ENCODE measurements at regions not wholly inside any gene's neighbourhood (a gene's known extent, or its start where the extent isn't known, plus 50 kb on each side); places are given as distances from the start of the nearest gene placed in this dataset.

DNA sequence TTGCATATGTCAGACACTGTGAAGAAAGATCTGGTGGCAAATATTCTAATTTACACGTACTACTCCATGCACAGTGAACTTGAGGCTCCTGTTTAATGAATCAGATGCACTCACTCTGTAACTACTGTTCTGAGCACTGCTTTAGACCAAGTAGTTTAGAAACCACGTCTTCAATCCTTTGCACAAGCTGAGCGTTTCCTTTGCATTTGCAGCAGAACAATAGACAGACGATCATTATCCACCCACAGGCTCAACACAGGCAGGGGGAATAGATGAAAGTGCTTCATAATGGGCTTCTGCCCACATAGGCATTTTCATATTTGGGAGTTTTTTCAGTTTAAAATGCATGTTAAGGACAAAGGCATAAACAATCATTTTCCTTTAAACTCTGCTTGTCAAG lies 423.3 kb upstream of the ADAMTS16 start:
- no peaks in the 10 kb centered on the region for H3K4me1 Mint-ChIP-seq
- POLR2A ChIA-PET = no interaction called here
- no peaks in the 10 kb centered on the region for H3K27me3 Mint-ChIP-seq
- peaks cover 11% of the 10 kb centered on the region for H3K9me3 Mint-ChIP-seq
- no peak for DNase-seq
- no peak for ATAC-seq (ENCODE audit: low read depth)
- H3K36me3 Mint-ChIP-seq = no peaks in the 10 kb centered on the region
- no peak overlapping the region for H3K4me3 Mint-ChIP-seq
- no peak overlapping the region for H3K27ac Mint-ChIP-seq

DNA sequence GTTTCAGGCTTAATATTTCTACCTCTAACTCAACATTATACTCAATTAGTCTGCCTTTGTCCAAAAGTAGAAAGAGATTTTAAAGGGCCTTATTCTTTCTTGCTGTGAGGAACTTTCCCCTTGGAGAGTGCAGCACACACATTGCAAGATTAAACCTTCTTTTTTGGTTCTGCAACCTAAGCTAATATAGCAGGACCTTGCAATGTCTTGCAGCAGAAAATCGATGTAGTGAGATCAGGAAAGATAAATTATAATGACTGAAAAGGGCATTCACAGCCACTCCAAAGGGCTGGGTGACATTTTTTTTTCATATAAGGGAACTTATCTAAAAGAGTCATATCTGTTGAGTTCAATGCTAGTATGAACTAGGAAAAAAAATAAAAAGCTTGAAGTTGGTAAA lies 422.7 kb upstream of the ADAMTS16 start:
- Mint-ChIP-seq H3K27me3 (no peaks in the 10 kb centered on the region), H3K9me3 (peaks cover 7% of the 10 kb centered on the region), H3K27ac (no peak overlapping the region), H3K4me1 (no peaks in the 10 kb centered on the region), H3K4me3 (no peak overlapping the region), H3K36me3 (no peaks in the 10 kb centered on the region)
- ATAC-seq (ENCODE audit: low read depth) (no peak), DNase-seq (no peak)
- POLR2A ChIA-PET = no interaction called here

DNA sequence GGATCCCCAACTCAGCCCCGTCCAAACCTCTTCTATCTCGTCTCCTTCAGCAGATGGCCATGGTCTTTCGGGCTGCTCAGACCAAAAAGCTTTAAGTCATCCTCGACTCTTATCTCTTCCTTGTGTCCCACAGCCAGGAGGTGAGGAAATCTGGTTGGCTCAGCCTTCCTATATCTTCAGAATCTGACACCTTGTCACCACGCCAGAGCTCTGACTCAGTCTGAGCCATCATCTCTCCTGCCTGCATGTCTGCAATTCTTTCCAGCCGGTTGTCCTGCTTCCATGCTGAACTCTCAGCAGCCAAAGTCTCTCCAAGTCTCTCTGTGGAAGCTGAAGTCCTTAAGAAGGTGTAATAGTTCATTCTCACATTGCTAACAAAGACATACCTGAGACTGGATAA lies 419.3 kb upstream of the ADAMTS16 start:
- no peak for ATAC-seq (ENCODE audit: low read depth)
- POLR2A ChIA-PET = no interaction called here
- no peak overlapping the region for H3K4me3 Mint-ChIP-seq

DNA sequence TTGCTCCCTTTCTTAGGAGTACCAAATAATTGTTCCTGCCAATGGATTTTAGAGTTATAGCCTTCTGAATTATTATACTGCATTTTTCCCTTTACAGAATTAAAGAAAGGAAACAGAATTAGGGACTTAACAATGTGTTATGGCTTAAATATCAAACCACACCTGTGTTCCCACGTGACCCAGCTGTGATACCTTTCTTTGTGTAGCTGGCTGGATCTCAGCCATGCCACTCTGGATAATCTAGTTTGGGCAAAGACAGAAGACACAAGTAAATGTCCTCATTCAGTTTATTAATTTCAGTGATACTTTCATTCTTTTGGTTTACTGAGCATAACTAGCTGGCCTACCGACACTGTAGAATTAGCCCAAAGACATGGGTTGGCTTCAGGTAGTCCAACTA lies 417.2 kb upstream of the ADAMTS16 start:
- H3K27ac Mint-ChIP-seq = no peak overlapping the region
- peaks cover 6% of the 10 kb centered on the region for H3K9me3 Mint-ChIP-seq
- no peaks in the 10 kb centered on the region for H3K4me1 Mint-ChIP-seq
- no peak overlapping the region for H3K4me3 Mint-ChIP-seq
- POLR2A ChIA-PET = no interaction called here
- no peaks in the 10 kb centered on the region for H3K27me3 Mint-ChIP-seq
- ATAC-seq (ENCODE audit: low read depth) = no peak
- H3K36me3 Mint-ChIP-seq = no peaks in the 10 kb centered on the region
- DNase-seq = no peak

More for the DNA sequence above, 419.3 kb upstream of the ADAMTS16 start:
- no peaks in the 10 kb centered on the region for H3K36me3 Mint-ChIP-seq
- no peak for DNase-seq
- peaks cover 4% of the 10 kb centered on the region for H3K9me3 Mint-ChIP-seq
- no peaks in the 10 kb centered on the region for H3K27me3 Mint-ChIP-seq
- H3K4me1 Mint-ChIP-seq = no peaks in the 10 kb centered on the region
- no peak overlapping the region for H3K27ac Mint-ChIP-seq

DNA sequence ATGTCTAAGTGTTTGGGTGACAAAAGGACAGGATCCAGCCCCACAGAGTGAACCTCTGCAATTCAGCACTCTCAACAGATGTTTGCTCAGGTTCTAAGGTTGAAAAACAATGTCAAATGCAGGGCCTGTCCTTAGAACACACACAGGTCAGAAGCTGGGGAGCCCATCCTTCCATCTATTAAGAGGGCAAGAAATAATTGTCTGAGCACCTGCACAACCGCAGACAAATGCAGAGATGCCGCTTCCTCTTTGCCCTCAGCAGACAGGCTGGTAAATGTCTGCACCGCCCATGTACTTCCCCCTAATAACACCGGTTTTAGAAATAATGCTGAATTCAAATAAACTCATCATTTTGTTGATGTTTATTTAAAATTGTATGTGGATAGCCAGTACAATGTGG lies 414.5 kb upstream of the ADAMTS16 start:
- POLR2A ChIA-PET = no interaction called here
- no peaks in the 10 kb centered on the region for H3K4me1 Mint-ChIP-seq
- no peaks in the 10 kb centered on the region for H3K27me3 Mint-ChIP-seq
- ATAC-seq (ENCODE audit: low read depth) = no peak
- DNase-seq = no peak
- no peak overlapping the region for H3K4me3 Mint-ChIP-seq
- H3K36me3 Mint-ChIP-seq = no peaks in the 10 kb centered on the region
- no peak overlapping the region for H3K27ac Mint-ChIP-seq
- peaks cover 6% of the 10 kb centered on the region for H3K9me3 Mint-ChIP-seq

DNA sequence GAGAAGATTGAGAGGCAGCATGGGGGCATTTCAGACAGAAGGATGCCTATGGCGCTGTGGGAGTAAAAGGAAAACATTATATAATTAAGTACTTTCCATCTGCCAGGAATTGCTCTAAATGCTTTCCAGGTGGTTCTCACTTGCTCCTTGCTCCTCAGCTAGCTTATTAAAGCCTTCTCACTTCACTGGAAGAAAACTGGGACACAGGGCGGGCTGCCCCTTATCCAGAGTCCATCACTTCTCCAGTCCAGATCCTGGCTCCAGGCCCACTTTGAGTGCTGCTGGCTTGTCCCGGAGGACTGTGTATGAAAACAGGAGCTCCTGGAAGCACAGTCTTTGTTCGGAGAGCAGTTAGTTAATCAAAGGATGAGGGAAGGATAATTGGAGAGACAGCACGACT lies 409.9 kb upstream of the ADAMTS16 start:
- DNase-seq (no peak), ATAC-seq (ENCODE audit: low read depth) (no peak)
- no peak overlapping the region for H3K4me3 Mint-ChIP-seq
- no peaks in the 10 kb centered on the region for H3K27me3 Mint-ChIP-seq
- no peak overlapping the region for H3K27ac Mint-ChIP-seq
- no peaks in the 10 kb centered on the region for H3K4me1 Mint-ChIP-seq
- H3K9me3 Mint-ChIP-seq = peaks cover 6% of the 10 kb centered on the region
- no peaks in the 10 kb centered on the region for H3K36me3 Mint-ChIP-seq
- POLR2A ChIA-PET = no interaction called here

DNA sequence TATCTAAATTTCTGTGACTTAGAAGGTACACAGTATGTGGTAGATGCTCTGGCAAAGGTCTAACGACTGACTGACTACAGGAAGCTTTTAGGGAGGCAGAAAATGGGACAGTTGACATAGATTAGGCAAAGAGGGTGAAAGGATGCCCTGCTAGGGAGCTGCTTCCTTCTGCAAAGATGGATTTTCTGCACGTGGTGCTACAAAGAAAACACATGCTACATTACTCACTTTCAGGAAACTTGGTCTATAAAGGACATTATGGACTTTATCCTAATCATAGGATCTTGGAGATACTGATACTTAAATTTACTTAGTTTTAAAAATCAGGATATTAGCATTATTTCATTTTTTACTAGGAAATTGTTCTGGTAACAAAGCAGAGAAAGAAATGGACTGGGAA lies 405.8 kb upstream of the ADAMTS16 start:
- Mint-ChIP-seq H3K4me1 (no peaks in the 10 kb centered on the region), H3K4me3 (no peak overlapping the region), H3K9me3 (peaks cover 3% of the 10 kb centered on the region), H3K36me3 (no peaks in the 10 kb centered on the region), H3K27ac (no peak overlapping the region), H3K27me3 (no peaks in the 10 kb centered on the region)
- no peak for ATAC-seq (ENCODE audit: low read depth)
- POLR2A ChIA-PET = no interaction called here
- no peak for DNase-seq

DNA sequence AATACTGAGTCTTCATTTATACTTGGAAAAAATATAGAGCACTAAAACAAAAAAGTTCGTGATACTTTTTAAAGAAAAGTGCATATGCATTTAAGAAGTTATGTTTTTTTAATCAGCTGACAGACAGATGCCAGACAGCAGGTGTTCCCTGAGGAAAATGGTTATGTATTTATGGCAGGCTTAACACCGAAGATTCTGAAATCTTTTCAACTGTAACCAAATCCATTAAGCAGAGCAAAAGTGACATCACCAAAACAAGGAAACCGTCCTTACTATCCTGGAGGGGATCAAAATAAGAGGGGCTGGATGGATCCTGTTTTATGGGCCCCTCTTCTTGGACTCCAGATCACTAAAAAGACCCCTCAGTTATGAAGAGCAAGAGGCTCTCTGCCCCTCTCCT lies 404.9 kb upstream of the ADAMTS16 start:
- no peaks in the 10 kb centered on the region for H3K27me3 Mint-ChIP-seq
- no peak overlapping the region for H3K27ac Mint-ChIP-seq
- H3K4me1 Mint-ChIP-seq = no peaks in the 10 kb centered on the region
- DNase-seq (no peak), ATAC-seq (ENCODE audit: low read depth) (no peak)
- H3K4me3 Mint-ChIP-seq = no peak overlapping the region
- H3K36me3 Mint-ChIP-seq = no peaks in the 10 kb centered on the region
- POLR2A ChIA-PET = no interaction called here
- peaks cover 7% of the 10 kb centered on the region for H3K9me3 Mint-ChIP-seq

DNA sequence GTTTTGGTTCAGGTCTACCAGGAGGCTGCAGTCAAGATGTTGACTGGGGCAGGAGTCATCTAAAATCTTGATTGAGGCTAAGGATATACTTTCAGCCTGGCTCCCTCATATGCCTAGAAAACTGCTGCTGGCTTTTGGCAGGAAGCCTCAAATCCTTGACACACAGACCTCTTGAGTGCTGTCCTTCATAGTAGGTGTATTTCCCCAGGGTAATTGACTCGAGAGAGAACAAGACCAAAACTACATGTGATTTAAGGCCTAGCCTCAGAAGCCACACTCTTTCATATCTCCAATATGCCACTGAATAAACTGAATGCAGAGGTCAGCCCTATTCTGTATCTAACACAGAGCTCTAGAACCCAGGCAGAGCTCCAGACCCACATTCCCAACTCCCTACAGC lies 402.3 kb upstream of the ADAMTS16 start:
- H3K4me3 Mint-ChIP-seq = no peak overlapping the region

DNA sequence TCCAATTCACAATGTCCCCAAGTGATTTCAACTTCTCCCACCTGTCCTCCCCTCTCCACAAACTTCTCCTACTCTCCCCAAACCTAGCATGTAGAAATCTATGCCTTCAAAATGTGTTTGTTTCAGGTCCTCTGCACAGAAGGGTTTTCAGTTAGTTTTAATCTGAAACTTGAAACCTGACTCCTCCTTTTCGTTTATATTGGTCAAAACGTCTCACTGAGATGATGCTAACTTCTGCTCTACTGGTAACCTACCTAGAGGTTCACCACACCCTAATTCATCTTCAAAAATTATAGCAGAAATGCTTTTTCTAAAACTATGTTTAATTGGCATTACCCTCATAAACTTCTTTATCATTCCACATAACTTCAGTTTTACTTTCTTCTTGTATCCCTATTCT lies 401.8 kb upstream of the ADAMTS16 start:
- Mint-ChIP-seq H3K36me3 (no peaks in the 10 kb centered on the region), H3K4me1 (no peaks in the 10 kb centered on the region), H3K27me3 (no peaks in the 10 kb centered on the region), H3K9me3 (peaks cover 5% of the 10 kb centered on the region), H3K4me3 (no peak overlapping the region), H3K27ac (no peak overlapping the region)
- no peak for ATAC-seq (ENCODE audit: low read depth)
- POLR2A ChIA-PET = no interaction called here
- no peak for DNase-seq

More for the DNA sequence above, 402.3 kb upstream of the ADAMTS16 start:
- no peaks in the 10 kb centered on the region for H3K36me3 Mint-ChIP-seq
- peaks cover 5% of the 10 kb centered on the region for H3K9me3 Mint-ChIP-seq
- POLR2A ChIA-PET = no interaction called here
- ATAC-seq (ENCODE audit: low read depth) = no peak
- H3K27ac Mint-ChIP-seq = no peak overlapping the region
- no peaks in the 10 kb centered on the region for H3K4me1 Mint-ChIP-seq
- H3K27me3 Mint-ChIP-seq = no peaks in the 10 kb centered on the region
- DNase-seq = no peak

DNA sequence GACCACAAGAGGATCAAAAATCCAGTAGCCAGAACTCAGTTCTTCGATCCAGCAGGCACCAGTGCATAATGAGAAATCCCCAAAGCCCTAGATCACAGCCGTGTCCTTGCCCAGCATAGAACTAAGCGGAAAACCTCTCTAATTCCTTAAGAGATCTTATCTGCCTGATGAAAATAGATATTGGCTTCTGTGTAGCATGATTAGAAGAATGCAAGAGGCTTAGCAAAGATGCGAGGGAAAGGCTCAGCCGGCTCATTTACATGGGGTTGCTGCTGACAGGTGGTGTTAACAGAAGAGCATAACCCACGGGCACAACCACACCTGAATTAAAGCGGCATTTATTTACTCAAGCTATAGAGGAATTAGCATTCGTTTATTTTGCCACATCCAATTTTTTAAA lies 400.0 kb upstream of the ADAMTS16 start:
- Mint-ChIP-seq H3K27ac (no peak overlapping the region), H3K27me3 (no peaks in the 10 kb centered on the region), H3K4me1 (no peaks in the 10 kb centered on the region), H3K9me3 (peaks cover 3% of the 10 kb centered on the region), H3K36me3 (no peaks in the 10 kb centered on the region), H3K4me3 (no peak overlapping the region)
- no peak for ATAC-seq (ENCODE audit: low read depth)
- DNase-seq = no peak
- POLR2A ChIA-PET = no interaction called here

DNA sequence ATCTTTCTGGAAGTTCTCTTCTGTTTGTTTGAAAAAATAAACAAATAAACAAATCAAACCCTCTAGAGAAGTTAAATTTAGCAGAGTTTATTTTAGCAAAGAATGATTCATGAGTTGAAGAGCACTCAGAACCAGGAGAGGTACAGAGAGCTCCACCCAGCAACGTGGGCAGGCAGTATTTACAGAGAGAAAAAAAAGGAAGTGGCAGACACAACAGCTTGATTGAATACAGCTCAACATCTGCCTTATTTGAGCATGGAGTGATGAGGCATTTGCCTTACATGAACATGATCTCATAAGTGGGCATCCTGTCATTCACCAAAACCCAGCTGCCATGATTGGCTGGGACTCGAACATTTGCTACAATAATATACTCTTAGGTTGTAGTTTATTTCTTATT lies 381.6 kb upstream of the ADAMTS16 start:
- Mint-ChIP-seq H3K4me3 (no peak overlapping the region), H3K27me3 (no peaks in the 10 kb centered on the region), H3K4me1 (no peaks in the 10 kb centered on the region), H3K9me3 (no peaks in the 10 kb centered on the region), H3K36me3 (no peaks in the 10 kb centered on the region), H3K27ac (no peak overlapping the region)
- ATAC-seq (ENCODE audit: low read depth) = no peak
- POLR2A ChIA-PET = no interaction called here
- DNase-seq = no peak

DNA sequence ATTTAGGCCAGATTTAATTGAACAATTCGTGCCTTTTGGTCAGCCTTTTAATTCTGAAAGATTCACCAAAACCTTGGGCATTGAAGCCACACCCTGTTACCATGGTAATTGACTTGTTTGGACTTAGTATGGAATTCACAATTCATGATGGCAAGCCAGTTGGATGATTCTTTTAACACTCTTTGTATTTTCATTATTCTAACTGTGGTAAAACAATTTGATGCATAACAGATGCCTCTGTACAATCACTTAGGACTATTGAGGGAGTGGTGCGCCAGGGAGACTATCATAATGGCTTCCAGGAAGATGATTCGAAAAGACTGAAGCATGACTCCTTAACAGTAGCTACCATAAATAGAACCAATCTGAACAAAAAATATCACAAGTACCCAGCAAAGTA lies 381.1 kb upstream of the ADAMTS16 start:
- H3K4me3 Mint-ChIP-seq = no peak overlapping the region
- no peaks in the 10 kb centered on the region for H3K36me3 Mint-ChIP-seq
- POLR2A ChIA-PET = no interaction called here
- no peak overlapping the region for H3K27ac Mint-ChIP-seq
- H3K4me1 Mint-ChIP-seq = no peaks in the 10 kb centered on the region
- DNase-seq (no peak), ATAC-seq (ENCODE audit: low read depth) (no peak)
- H3K9me3 Mint-ChIP-seq = no peaks in the 10 kb centered on the region
- H3K27me3 Mint-ChIP-seq = no peaks in the 10 kb centered on the region

DNA sequence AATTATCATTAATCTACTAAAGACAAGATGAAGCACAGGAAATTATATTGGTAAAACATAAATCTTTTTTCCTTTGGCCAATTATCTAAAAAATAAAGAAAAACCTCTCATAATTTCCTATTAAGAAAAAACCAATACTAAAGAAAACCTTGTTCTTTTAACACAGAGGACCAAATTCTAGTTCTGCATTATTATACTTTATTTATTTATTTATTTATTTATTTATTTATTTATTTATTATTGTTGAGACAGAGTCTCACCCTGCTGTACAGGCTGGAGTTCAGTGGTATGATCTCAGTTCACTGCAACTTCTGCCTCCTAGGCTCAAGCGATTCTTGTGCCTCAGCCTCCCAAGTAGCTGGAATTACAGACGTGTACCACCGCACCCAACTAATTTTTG lies 377.8 kb upstream of the ADAMTS16 start:
- Mint-ChIP-seq H3K36me3 (no peaks in the 10 kb centered on the region), H3K27me3 (no peaks in the 10 kb centered on the region), H3K4me3 (no peak overlapping the region), H3K27ac (no peak overlapping the region), H3K9me3 (peaks cover 4% of the 10 kb centered on the region), H3K4me1 (no peaks in the 10 kb centered on the region)
- POLR2A ChIA-PET = no interaction called here
- no peak for ATAC-seq (ENCODE audit: low read depth)
- DNase-seq = no peak

DNA sequence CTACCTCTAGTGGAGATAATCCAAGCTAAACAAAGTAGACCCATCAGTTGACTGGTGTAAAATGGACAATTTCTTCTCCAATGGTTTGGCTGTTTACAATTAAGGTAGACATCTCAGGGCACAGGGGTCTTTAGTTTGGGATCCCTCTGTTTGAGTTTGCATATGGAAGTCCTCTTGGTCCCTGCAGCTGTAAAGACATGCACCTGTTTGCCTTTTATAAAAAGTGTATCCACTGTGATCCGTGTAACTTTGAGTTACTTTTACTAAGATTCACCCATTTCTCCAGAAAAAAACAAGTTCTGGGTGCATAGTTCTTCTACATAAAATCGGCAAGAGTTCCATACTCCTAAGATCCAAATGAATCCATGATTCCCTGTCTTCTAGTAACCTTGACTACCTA lies 374.7 kb upstream of the ADAMTS16 start:
- Mint-ChIP-seq H3K4me1 (no peaks in the 10 kb centered on the region), H3K27me3 (no peaks in the 10 kb centered on the region), H3K27ac (no peak overlapping the region), H3K36me3 (no peaks in the 10 kb centered on the region), H3K9me3 (peaks cover 4% of the 10 kb centered on the region), H3K4me3 (no peak overlapping the region)
- no peak for DNase-seq
- POLR2A ChIA-PET = no interaction called here
- no peak for ATAC-seq (ENCODE audit: low read depth)

Measured in activated naive CD8-positive, alpha-beta T cell treated with anti-CD3 and anti-CD28 coated beads, Interleukin-2, amount 10 ng/mL, durations not matched to agents 7 days and 5 days (primary cell).